Hepatocyte (in vitro differentiated cells): ENCODE measurements at regions not wholly inside any gene's neighbourhood (a gene's known extent, or its start where the extent isn't known, plus 50 kb on each side); places are given as distances from the start of the nearest gene placed in this dataset.

Experiments used
- DNase-seq: peaks from one replicate; pipeline ENCODE4 v3.0.0-alpha.2; 2016; ENCODE audit warnings: low spot score
- H2AFZ ChIP-seq: fragments of 200-600 bp; sonication (generic); 2 replicates; pipeline ENCODE4 v1.6.0; 2016; ENCODE audit warnings: antibody characterized with exemption, mild to moderate bottlenecking
- H3K27ac ChIP-seq: fragments of 200-600 bp; sonication (generic); 2 replicates; pipeline ENCODE4 v1.5.1; 2016; ENCODE audit warnings: mild to moderate bottlenecking
- H3K27me3 ChIP-seq: fragments of 200-600 bp; sonication (generic); 2 replicates; pipeline ENCODE4 v1.6.1; 2016
- H3K36me3 ChIP-seq: fragments of 200-600 bp; sonication (generic); replicated peaks from 2 replicates; pipeline ENCODE4 v1.5.1; 2016; ENCODE audit warnings: low read depth; ENCODE audit not compliant: insufficient read depth
- H3K4me1 ChIP-seq: fragments of 200-600 bp; sonication (generic); 2 replicates; pipeline ENCODE4 v1.5.1; 2016; ENCODE audit warnings: mild to moderate bottlenecking, moderate library complexity; ENCODE audit not compliant: insufficient read depth
- H3K4me2 ChIP-seq: fragments of 200-600 bp; sonication (generic); 2 replicates; pipeline ENCODE4 v1.6.0; 2016
- H3K4me3 ChIP-seq: fragments of 200-600 bp; sonication (generic); 2 replicates; pipeline ENCODE4 v1.5.1; 2016; ENCODE audit warnings: mild to moderate bottlenecking
- H3K79me2 ChIP-seq: fragments of 200-600 bp; sonication (generic); 2 replicates; pipeline ENCODE4 v1.6.0; 2017; ENCODE audit warnings: mild to moderate bottlenecking
- H3K9me2 ChIP-seq: fragments of 200-600 bp; sonication (generic); replicated peaks from 2 replicates; pipeline ENCODE4 v1.6.0; 2017; ENCODE audit warnings: mild to moderate bottlenecking; ENCODE audit not compliant: insufficient read depth
- H3K9me3 ChIP-seq: fragments of 200-600 bp; sonication (generic); 2 replicates; pipeline ENCODE4 v1.5.1; 2016; ENCODE audit warnings: low read depth, mild to moderate bottlenecking
- H4K20me1 ChIP-seq: fragments of 200-600 bp; sonication (generic); 2 replicates; pipeline ENCODE4 v1.6.0; 2016; ENCODE audit warnings: mild to moderate bottlenecking; ENCODE audit not compliant: insufficient read depth, poor library complexity, severe bottlenecking
- CTCF ChIP-seq: fragments of 200-600 bp; sonication (generic); IDR thresholded peaks from 2 replicates; pipeline ENCODE4 v1.5.1; 2016; ENCODE audit warnings: antibody characterized with exemption, mild to moderate bottlenecking; ENCODE audit not compliant: poor library complexity
- EZH2 ChIP-seq: fragments of 200-600 bp; sonication (generic); IDR thresholded peaks from 2 replicates; pipeline ENCODE4 v1.6.1; 2016; ENCODE audit warnings: antibody characterized with exemption, mild to moderate bottlenecking, borderline replicate concordance
- EZH2phosphoT487 ChIP-seq: fragments of 200-600 bp; sonication (generic); IDR thresholded peaks from one replicate; pipeline ENCODE4 v1.6.1; 2018; ENCODE audit warnings: antibody characterized with exemption, mild to moderate bottlenecking, low read depth, moderate library complexity; ENCODE audit not compliant: unreplicated experiment, severe bottlenecking
- WGBS: methylation state at CpG from one replicate; pipeline ENCODE4 v1.1.6; 2016; ENCODE audit warnings: low lambda C conversion rate; ENCODE audit errors: missing lambda C conversion rate; 5-methylcytosine and 5-hydroxymethylcytosine counted together

- TF ChIP-seq CTCF = no peak
- no peak for TF ChIP-seq EZH2phosphoT487
- TF ChIP-seq EZH2 = no peak
- H4K20me1 ChIP-seq = no peaks in the 10 kb centered on the region
- WGBS = 72% methylated on average over 4 of the region's 4 CpGs
- H3K36me3 ChIP-seq = no peaks in the 10 kb centered on the region
- H3K79me2 ChIP-seq = no peaks in the 10 kb centered on the region
- H3K27me3 ChIP-seq = no peaks in the 10 kb centered on the region
- no peaks in the 10 kb centered on the region for H3K9me2 ChIP-seq
- no peak overlapping the region for H3K27ac ChIP-seq
- H3K4me3 ChIP-seq = no peak overlapping the region
- H2AFZ ChIP-seq = no peak overlapping the region
- no peak overlapping the region for H3K4me2 ChIP-seq
- no peak for DNase-seq
- no peaks in the 10 kb centered on the region for H3K9me3 ChIP-seq
- no peaks in the 10 kb centered on the region for H3K4me1 ChIP-seq
Observed at GRCh38 chr2:239694487-239694886, 293.7 kb upstream of the HDAC4 start.

DNA sequence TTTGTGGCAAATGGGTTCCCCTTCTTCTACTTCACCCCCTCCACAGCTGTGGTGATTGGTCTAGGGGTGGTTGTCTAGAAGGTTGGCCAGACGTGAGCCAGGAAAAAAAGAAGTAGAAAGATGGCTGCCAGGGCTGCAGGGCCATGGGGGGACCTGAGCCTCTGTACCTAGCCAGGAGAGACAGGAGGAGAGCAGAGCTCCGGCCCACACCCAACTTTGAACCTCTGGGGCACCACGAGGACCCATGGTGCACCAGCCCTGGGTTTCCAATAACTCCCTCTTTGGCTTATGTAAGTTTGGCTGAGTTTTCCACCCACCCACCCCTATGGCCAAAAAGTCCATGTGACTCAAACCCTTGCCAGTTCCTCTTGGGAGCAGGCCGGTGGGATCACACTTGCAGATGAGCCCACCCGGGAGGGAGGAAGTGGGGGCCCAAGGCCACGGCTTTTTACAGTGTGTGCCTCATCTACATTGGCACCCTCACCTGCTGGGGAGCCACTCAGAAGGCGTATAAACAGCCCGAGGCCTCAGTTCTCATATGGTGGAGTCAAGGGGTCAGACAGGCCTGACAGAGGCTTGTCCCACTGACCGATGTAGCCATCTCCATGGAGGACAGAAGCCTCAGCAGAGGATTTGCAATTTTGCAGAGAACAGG lies 293.1 kb upstream of the HDAC4 start:
- 89% methylated on average over 9 of the region's 9 CpGs for WGBS

GRCh38 chr2:239693330-239693729 lies 292.5 kb upstream of the HDAC4 start:
- WGBS = 92% methylated on average over 11 of the region's 11 CpGs
- H2AFZ ChIP-seq = no peak overlapping the region
- H3K27me3 ChIP-seq = no peaks in the 10 kb centered on the region
- TF ChIP-seq EZH2 (no peak), CTCF (no peak), EZH2phosphoT487 (no peak)
- H3K9me2 ChIP-seq = no peaks in the 10 kb centered on the region
- H3K36me3 ChIP-seq = no peaks in the 10 kb centered on the region
- H3K9me3 ChIP-seq = no peaks in the 10 kb centered on the region
- H3K4me1 ChIP-seq = no peaks in the 10 kb centered on the region
- H3K4me2 ChIP-seq = no peak overlapping the region
- no peaks in the 10 kb centered on the region for H4K20me1 ChIP-seq
- no peak overlapping the region for H3K4me3 ChIP-seq
- no peak for DNase-seq
- H3K27ac ChIP-seq = no peak overlapping the region
- H3K79me2 ChIP-seq = no peaks in the 10 kb centered on the region

More for the DNA sequence above, 293.1 kb upstream of the HDAC4 start:
- Histone ChIP-seq H3K9me3 (no peaks in the 10 kb centered on the region), H3K79me2 (no peaks in the 10 kb centered on the region), H3K27ac (no peak overlapping the region), H3K27me3 (no peaks in the 10 kb centered on the region), H2AFZ (no peak overlapping the region), H3K4me2 (no peak overlapping the region), H3K36me3 (no peaks in the 10 kb centered on the region), H3K4me1 (no peaks in the 10 kb centered on the region), H4K20me1 (no peaks in the 10 kb centered on the region), H3K9me2 (no peaks in the 10 kb centered on the region), H3K4me3 (no peak overlapping the region)
- no peak for DNase-seq
- TF ChIP-seq EZH2 (no peak), EZH2phosphoT487 (no peak), CTCF (no peak)
